AML-193 (cell line): ENCODE measurements at regions not wholly inside any gene's neighbourhood (a gene's known extent, or its start where the extent isn't known, plus 50 kb on each side); places are given as distances from the start of the nearest gene placed in this dataset.
"Not testable (repeated sequence)": the region's sequence is repeated elsewhere in the genome, so short reads cannot be mapped to it uniquely, and the experiment has no call there.

Experiments
- DNase-seq, 2 experiments: peaks; one replicate each; lab custom pipeline; 2025; lab: John Stamatoyannopoulos, UW

- no peak for DNase-seq
Observed at GRCh38 chr14:87630846-87631245, 362.1 kb downstream of the GALC start.

- DNase-seq, result no peak
Observed at GRCh38 chr14:87629788-87630187, 363.2 kb downstream of the GALC start.

GRCh38 chr14:87628780-87629179, 364.2 kb downstream of the GALC start:
- no peak for DNase-seq

- no peak for DNase-seq
Observed at GRCh38 chr14:87628129-87628528, 364.9 kb downstream of the GALC start.

- DNase-seq, result no peak
Observed at GRCh38 chr14:87626266-87626665, 366.7 kb downstream of the GALC start.

- DNase-seq, result no peak
Observed at GRCh38 chr14:87623616-87624015, 369.4 kb downstream of the GALC start.

DNA sequence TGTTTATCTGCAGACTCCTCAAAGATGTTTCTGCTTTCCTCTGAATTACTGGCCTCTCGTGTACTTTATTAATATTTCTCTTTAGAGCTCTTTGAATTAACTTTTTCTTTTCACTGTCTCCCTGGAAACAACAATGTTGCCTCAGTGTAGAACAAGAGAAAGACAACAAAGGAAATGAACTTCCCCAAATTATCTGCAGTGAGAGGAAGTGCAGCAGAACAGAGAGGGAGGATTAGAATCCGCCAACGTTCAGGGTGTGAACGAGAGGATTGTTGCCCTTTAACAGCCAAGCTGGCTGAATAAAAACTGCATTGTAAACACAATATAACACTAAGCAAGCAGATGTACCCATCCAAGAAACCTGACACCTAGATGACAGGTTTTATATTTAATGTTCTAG, 375.9 kb downstream of the GALC start:
- DNase-seq, result no peak

DNA sequence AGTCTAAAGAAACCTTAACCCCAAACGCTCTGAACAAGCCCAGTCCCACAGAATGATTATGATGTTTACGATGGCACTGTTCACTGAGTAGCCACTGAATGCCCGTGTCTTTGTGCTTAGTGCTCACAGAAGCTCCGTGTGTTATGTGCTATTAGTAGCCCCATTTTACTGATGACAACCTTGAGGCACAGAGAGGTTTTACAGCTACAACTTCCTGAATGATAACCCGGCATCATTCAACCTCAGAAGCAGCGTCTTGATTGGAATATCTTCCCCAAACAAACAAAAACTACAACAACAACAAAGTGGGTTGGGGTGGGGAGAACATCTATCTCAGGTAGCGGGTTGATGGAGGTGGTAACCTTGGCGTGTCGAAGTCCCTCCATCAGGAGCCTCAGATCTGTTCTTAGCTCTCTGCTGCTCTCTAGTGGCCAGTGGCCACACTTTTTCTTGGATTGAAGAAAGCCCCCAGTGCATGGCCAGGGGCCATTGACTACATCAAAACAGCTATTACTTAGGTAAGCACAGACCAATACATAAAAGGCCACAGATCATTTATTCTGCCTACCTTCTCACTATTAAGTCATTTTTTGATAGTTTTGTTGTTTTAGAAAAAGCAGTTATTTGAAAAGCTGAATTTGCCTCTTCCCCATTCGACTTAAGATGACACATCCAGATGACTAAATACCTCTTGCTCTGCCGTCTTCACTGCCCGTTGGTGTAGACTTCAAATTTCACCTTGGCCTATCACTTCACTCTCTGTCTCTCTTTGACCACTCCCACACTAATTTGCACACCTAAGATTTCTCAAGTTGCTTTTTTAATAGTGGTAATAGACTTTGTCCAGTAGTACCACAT, 376.9 kb downstream of the GALC start:
- DNase-seq, result peak; percentile 19 to 34

DNA sequence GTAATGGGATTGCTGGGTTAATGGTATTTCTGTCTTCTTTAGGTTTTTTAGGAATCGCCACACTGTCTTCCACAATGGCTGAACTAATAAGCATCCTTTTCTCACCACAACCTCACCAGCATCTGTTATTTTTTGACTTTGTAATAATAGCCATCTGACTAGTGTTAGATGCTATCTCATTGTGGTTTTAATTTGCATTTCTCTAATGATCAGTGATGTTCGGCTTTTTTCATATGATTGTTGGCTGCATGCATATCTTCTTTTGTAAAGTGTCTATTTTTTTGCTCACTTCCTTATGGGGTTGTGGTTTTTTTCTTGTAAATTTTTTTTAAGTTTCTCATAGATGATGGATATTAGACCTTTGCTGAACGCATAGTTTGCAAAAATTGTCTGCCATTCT, 377.9 kb downstream of the GALC start:
- DNase-seq, result no peak

DNA sequence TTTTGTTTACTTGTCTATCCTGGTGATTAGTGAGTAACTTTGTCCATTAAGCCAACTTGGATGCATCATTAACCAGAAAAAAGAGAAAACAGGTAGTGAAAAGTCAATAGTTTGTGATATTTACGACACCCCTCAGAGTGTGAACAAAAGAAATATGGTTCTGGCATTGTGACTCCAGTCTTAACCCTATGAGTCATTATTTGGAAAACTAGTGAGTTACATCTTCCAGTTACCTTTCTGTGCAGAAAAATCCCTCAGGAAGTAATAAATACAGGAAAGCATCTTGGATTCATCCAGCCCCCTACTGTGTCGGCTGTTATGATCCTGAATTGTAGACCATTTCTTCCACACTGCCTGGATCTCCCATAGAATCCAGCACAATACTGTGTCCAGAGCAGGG, 379.1 kb downstream of the GALC start:
- DNase-seq, result no peak

DNA sequence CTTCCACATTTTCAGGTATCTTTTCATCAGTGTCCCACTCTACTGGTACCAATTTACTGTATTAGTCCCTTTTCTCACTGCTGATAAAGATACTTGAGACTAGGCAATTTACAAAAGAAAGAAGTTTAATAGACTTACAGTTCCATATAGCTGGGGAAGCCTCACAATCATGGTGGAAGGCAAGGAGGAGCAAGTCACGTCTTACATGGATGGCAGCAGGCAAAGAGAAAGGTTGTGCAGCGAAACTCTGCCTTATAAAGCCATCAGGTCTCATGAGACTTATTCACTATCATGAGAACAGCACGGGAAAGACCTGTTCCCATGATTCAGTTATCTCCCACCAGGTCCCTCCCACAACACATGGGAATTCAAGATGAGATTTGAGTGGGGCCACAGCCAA, 385.9 kb downstream of the GALC start:
- not testable (repeated sequence) for DNase-seq

GRCh38 chr14:87601036-87601435, 391.9 kb downstream of the GALC start:
- no peak for DNase-seq

- DNase-seq, result no peak
Observed at GRCh38 chr14:87600240-87600639, 392.7 kb downstream of the GALC start.

DNA sequence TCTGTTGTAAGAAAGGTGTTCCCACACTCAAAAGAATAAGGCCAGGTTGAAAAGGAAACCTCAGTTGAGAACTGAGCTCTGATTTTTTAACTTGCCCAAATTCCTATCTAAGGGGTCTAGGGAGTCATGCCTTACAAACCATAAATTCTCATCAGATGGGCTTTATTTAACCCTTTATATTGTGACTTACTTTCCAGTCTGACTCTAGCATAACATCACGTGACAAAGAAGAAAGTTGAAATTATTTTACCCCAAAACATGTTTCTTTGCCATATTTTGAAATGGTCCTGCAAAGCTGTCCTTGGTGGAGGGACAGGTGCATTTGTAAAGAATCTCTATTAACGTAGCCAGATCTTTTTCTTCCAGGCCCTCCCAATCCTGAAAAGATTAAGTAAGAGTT, 411.7 kb downstream of the GALC start:
- DNase-seq, result no peak

GRCh38 chr14:87579036-87579435, 413.9 kb downstream of the GALC start:
- no peak for DNase-seq

GRCh38 chr14:87575378-87575777, 417.6 kb downstream of the GALC start:
- DNase-seq, result no peak

DNA sequence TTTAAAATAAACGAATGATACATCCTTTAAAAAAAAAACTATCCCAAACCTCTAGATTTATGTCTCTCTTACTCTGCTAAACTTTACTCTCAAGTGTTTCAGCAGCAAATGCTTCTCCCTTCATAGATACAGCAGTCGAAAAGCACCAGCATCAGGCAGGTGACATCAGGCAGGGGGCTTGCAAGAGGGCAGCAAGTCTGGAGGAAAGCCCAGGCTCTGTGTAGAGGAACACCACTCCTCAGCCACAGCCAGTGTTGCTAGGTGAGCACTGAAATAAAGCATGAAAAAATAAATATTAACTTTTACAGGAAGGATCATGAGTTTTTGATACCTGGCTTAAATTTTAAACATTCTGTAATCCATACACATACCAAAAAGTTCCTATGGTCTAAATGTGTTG, 419.4 kb downstream of the GALC start:
- no peak for DNase-seq

DNA sequence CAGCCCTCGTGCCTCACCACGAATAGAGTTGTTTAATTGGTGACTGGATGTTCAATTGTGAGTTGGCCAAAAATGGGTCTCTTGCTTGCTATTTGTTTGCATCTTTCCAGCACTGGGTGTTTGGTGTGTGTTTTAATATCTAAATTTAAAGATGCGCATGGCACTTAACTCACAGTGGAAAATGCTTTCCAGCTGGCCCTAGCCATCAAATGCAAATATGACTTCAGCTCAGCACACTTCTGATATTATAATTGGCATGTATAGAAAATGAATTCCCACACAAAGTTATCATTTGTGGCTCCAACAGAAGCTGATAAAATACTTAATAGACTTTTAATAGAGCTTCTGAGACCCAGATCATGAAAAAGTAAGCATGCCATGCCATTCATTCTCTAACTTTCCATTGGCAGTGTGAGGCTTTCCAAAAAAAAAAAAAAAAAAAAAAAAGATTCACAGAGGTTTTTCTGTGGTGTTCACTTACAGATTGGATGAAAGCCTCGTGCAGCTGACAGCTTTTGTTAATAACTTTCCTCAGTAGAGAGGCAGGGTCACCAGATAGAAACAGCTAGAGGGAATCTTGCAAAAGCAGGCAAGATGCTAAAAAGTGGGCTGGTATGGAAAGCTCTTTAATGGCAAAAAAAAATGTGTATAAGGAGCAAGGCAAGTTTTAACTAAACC, 425.2 kb downstream of the GALC start:
- DNase-seq, result no peak

- DNase-seq, result no peak
Observed at GRCh38 chr14:87566991-87567390, 426.0 kb downstream of the GALC start.

GRCh38 chr14:87547536-87547935, 445.4 kb downstream of the GALC start:
- no peak for DNase-seq

DNA sequence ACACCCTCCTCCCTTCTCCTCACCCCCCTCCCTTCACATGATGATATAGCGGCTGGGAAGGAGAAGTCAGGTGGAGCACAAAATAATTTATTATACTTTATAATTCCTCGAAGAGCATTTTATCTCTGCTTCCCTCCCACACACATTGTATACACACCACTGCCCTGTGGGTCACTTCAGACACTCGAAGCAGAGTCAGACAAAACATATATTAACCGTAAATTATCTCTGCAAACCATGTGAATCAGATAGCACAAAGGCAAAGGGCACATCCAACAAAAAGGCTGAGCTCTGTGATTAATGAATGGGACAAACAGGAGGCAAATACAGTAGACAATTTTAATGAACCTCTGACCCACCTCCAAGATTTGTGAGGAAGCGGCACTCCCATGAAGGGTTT, 450.7 kb downstream of the GALC start:
- no peak for DNase-seq

GRCh38 chr14:87540339-87540738, 452.6 kb downstream of the GALC start:
- no peak for DNase-seq

DNA sequence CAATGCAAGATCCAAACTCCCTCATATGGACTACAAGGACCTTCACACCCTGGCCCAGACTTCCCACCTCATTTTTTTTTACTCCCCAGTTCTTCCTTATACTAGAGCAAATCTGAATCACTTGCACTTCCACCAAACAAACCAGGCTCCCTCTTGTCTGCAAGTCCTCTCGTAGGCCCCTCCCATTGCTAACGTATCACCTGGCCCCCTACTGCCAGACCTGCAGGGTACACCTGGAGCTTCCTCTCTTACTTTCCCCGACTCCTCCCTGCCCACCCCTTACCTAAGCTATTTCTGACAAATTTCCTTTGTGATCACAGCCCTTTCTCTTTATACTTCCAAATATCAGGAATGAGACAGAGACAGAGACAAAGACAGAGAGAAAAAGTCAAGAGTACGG, 463.9 kb downstream of the GALC start:
- no peak for DNase-seq

DNA sequence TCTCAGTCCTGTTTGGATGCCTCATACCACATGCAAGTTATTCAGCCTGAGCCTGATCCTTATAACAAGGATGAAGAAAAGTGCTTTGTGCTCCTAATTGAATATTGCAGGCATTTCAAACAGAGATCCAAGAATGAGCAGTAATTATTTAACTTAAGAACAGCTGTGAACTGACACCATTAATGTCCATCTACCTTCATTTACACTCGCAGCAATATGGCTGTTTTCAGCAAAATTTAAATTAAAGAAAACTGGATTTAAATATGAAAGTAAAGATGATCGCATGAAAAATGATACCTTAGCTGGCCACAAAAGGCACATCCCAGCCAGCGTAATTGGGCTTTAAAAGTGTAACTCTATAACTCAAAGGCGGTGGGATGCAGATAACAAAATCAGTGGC, 466.3 kb downstream of the GALC start:
- no peak for DNase-seq
